H9 (cell line): ENCODE measurements at regions not wholly inside any gene's neighbourhood (a gene's known extent, or its start where the extent isn't known, plus 50 kb on each side); places are given as distances from the start of the nearest gene placed in this dataset.

Experiments
- DNase-seq: peaks from one replicate; pipeline ENCODE4 v3.0.0-alpha.2; 2017
- H2AFZ ChIP-seq: one replicate; pipeline ENCODE4 v1.6.1; 2013; ENCODE audit warnings: mild to moderate bottlenecking, low read length, control low read depth, moderate library complexity
- H2AK5ac ChIP-seq: 2 replicates; pipeline ENCODE4 v1.6.1; 2013; ENCODE audit warnings: low read length, control low read depth, mixed read lengths; ENCODE audit not compliant: insufficient read length
- H2BK120ac ChIP-seq: one replicate; pipeline ENCODE4 v1.6.1; 2013; ENCODE audit warnings: low read depth, mild to moderate bottlenecking, low read length, control low read depth, inconsistent platforms; ENCODE audit not compliant: poor library complexity, severe bottlenecking
- H2BK12ac ChIP-seq: 2 replicates; pipeline ENCODE4 v1.6.1; 2013; ENCODE audit warnings: low read length, control low read depth, mixed read lengths, low read depth; ENCODE audit not compliant: insufficient read length
- H2BK15ac ChIP-seq: 2 replicates; pipeline ENCODE4 v1.6.1; 2013; ENCODE audit warnings: low read depth, low read length, control low read depth
- H2BK20ac ChIP-seq: one replicate; pipeline ENCODE4 v1.6.1; 2013; ENCODE audit warnings: low read depth, mild to moderate bottlenecking, low read length, control low read depth, inconsistent platforms; ENCODE audit not compliant: poor library complexity, severe bottlenecking
- H2BK5ac ChIP-seq: 2 replicates; pipeline ENCODE4 v1.6.1; 2013; ENCODE audit warnings: low read length, control low read depth, mixed read lengths; ENCODE audit not compliant: insufficient read length
- H3K14ac ChIP-seq: 2 replicates; pipeline ENCODE4 v1.6.1; 2013; ENCODE audit warnings: low read length, control low read depth; ENCODE audit not compliant: insufficient read depth
- H3K18ac ChIP-seq: 2 replicates; pipeline ENCODE4 v1.6.1; 2013; ENCODE audit warnings: low read depth, mild to moderate bottlenecking, mixed read lengths, low read length, control low read depth; ENCODE audit not compliant: insufficient read length
- H3K23ac ChIP-seq: 2 replicates; pipeline ENCODE4 v1.6.1; 2013; ENCODE audit warnings: low read length, control low read depth, mixed read lengths, low read depth; ENCODE audit not compliant: insufficient read length
- H3K23me2 ChIP-seq: 2 replicates; pipeline ENCODE4 v1.6.1; 2013; ENCODE audit warnings: low read depth, mild to moderate bottlenecking, mixed read lengths, low read length, control low read depth; ENCODE audit not compliant: insufficient read length, poor library complexity, severe bottlenecking
- H3K27ac ChIP-seq: 2 replicates; pipeline ENCODE4 v1.5.1; 2013; ENCODE audit warnings: low read length, control low read depth, mixed read lengths, low read depth; ENCODE audit not compliant: insufficient read length
- H3K27me3 ChIP-seq: 2 replicates; pipeline ENCODE4 v1.6.1; 2013; ENCODE audit warnings: low read length, control low read depth, inconsistent platforms; ENCODE audit not compliant: insufficient read depth
- H3K4ac ChIP-seq: 2 replicates; pipeline ENCODE4 v1.6.1; 2013; ENCODE audit warnings: low read depth, mild to moderate bottlenecking, control low read depth, inconsistent platforms, low read length, moderate library complexity
- H3K4me1 ChIP-seq: 2 replicates; pipeline ENCODE4 v1.6.1; 2013; ENCODE audit warnings: low read length, control low read depth, inconsistent platforms; ENCODE audit not compliant: insufficient read depth
- H3K4me2 ChIP-seq: 2 replicates; pipeline ENCODE4 v1.6.1; 2013; ENCODE audit warnings: low read length, control low read depth, mixed read lengths; ENCODE audit not compliant: insufficient read length, insufficient read depth
- H3K56ac ChIP-seq: 2 replicates; pipeline ENCODE4 v1.6.1; 2013; ENCODE audit warnings: low read depth, mild to moderate bottlenecking, mixed read lengths, low read length, control low read depth; ENCODE audit not compliant: insufficient read length
- H3K79me1 ChIP-seq: 2 replicates; pipeline ENCODE4 v1.6.1; 2013; ENCODE audit warnings: low read depth, mild to moderate bottlenecking, moderate library complexity, low read length, control low read depth, inconsistent platforms; ENCODE audit not compliant: insufficient read depth, poor library complexity, severe bottlenecking
- H3K79me2 ChIP-seq: 2 replicates; pipeline ENCODE4 v1.6.1; 2013; ENCODE audit warnings: low read length, control low read depth, inconsistent platforms; ENCODE audit not compliant: insufficient read depth
- H3K9ac ChIP-seq: 2 replicates; pipeline ENCODE4 v1.6.1; 2013; ENCODE audit warnings: low read length, control low read depth, mixed read lengths; ENCODE audit not compliant: insufficient read length; ENCODE audit errors: extremely low read depth
- H3K9me3 ChIP-seq: one replicate; pipeline ENCODE4 v1.6.1; 2013; ENCODE audit warnings: low read depth, low read length, inconsistent platforms; ENCODE audit not compliant: control insufficient read depth
- H3T11ph ChIP-seq: one replicate; pipeline ENCODE4 v1.6.1; 2013; ENCODE audit warnings: mild to moderate bottlenecking, low read length, control low read depth, inconsistent platforms
- H4K20me1 ChIP-seq: one replicate; pipeline ENCODE4 v1.6.1; 2013; ENCODE audit not compliant: control insufficient read depth, insufficient read length, insufficient read depth
- H4K5ac ChIP-seq: 2 replicates; pipeline ENCODE4 v1.6.1; 2013; ENCODE audit warnings: low read depth, mild to moderate bottlenecking, mixed read lengths, low read length, control low read depth; ENCODE audit not compliant: insufficient read length
- H4K8ac ChIP-seq: replicated peaks from 2 replicates; pipeline ENCODE4 v1.6.1; 2013; ENCODE audit warnings: low read length, control low read depth, mixed read lengths, low read depth; ENCODE audit not compliant: insufficient read length
- H4K91ac ChIP-seq: 2 replicates; pipeline ENCODE4 v1.6.1; 2013; ENCODE audit warnings: low read depth, mild to moderate bottlenecking, moderate library complexity, mixed read lengths, low read length, control low read depth; ENCODE audit not compliant: insufficient read length
- H3K27ac Mint-ChIP-seq, 3 experiments: 2 replicates in 2 of 3; 3 replicates in 1 of 3; pipeline ENCODE4 v1.8.0; 2020 to 2021; ENCODE audit warnings: mixed read lengths in 3 of 3, mild to moderate bottlenecking in 1 of 3, moderate library complexity in 1 of 3
- H3K27me3 Mint-ChIP-seq: 2 replicates; pipeline ENCODE4 v1.8.0; 2021; ENCODE audit warnings: low read depth, mild to moderate bottlenecking, moderate library complexity, mixed read lengths
- H3K36me3 Mint-ChIP-seq, 3 experiments: 2 replicates in 2 of 3; 3 replicates in 1 of 3; pipeline ENCODE4 v1.8.0; 2020 to 2021; ENCODE audit warnings: low read depth in 3 of 3, mixed read lengths in 3 of 3; ENCODE audit not compliant: insufficient read depth in 1 of 3
- H3K4me1 Mint-ChIP-seq, 2 experiments: 2 replicates each; pipeline ENCODE4 v1.8.0; 2020; ENCODE audit warnings: mixed read lengths in 2 of 2
- H3K4me3 Mint-ChIP-seq, 2 experiments: 2 replicates in 1 of 2; 3 replicates in 1 of 2; pipeline ENCODE4 v1.8.0; 2020 to 2021; ENCODE audit warnings: mild to moderate bottlenecking in 2 of 2, mixed read lengths in 2 of 2, moderate library complexity in 1 of 2
- H3K9me3 Mint-ChIP-seq, 2 experiments: 2 replicates in 1 of 2; 3 replicates in 1 of 2; pipeline ENCODE4 v1.8.0; 2020; ENCODE audit warnings: mild to moderate bottlenecking in 2 of 2, mixed read lengths in 2 of 2, moderate library complexity in 1 of 2
- CTCF ChIP-seq: fragments of 200-600 bp; sonication (generic); conservative IDR thresholded peaks from 3 replicates; pipeline ENCODE4 v1.8.0; 2021; ENCODE audit warnings: antibody characterized with exemption, mild to moderate bottlenecking
- WGBS: extraction: QIAGEN DNeasy Blood & Tissue Kit; methylation state at CpG from one replicate; pipeline ENCODE4 v1.1.7; 2013; ENCODE audit warnings: missing lambda C conversion rate, low lambda C conversion rate, mixed read lengths; ENCODE audit not compliant: insufficient read length; ENCODE audit errors: extremely low coverage; 5-methylcytosine and 5-hydroxymethylcytosine counted together

- Histone ChIP-seq H3K23me2 (no peaks in the 10 kb centered on the region), H3K79me1 (no peaks in the 10 kb centered on the region), H3K27me3 (no peaks in the 10 kb centered on the region), H3K14ac (no peak overlapping the region), H3T11ph (no peak overlapping the region), H2BK120ac (no peak overlapping the region), H4K20me1 (no peaks in the 10 kb centered on the region), H2BK15ac (no peak overlapping the region), H3K9ac (no peak overlapping the region), H2BK20ac (no peak overlapping the region), H3K9me3 (no peaks in the 10 kb centered on the region), H3K4me2 (no peak overlapping the region), H4K91ac (no peak overlapping the region), H3K4me1 (no peaks in the 10 kb centered on the region), H2AFZ (no peak overlapping the region), H3K56ac (no peak overlapping the region), H2AK5ac (no peak overlapping the region), H3K23ac (no peak overlapping the region), H3K79me2 (no peaks in the 10 kb centered on the region), H3K18ac (no peak overlapping the region), H3K27ac (no peak overlapping the region), H4K5ac (no peak overlapping the region), H4K8ac (no peak overlapping the region), H2BK5ac (no peak overlapping the region), H3K4ac (no peak overlapping the region), H2BK12ac (no peak overlapping the region)
- peaks cover 3% of the 10 kb centered on the region for H3K27me3 Mint-ChIP-seq
- no peaks in the 10 kb centered on the region for H3K36me3 Mint-ChIP-seq
- WGBS = no CpG with 5 or more reads among the region's 2 CpGs
- H3K27ac Mint-ChIP-seq = no peak overlapping the region
- H3K4me3 Mint-ChIP-seq = no peak overlapping the region
- H3K4me1 Mint-ChIP-seq = no peaks in the 10 kb centered on the region
- H3K9me3 Mint-ChIP-seq = no peaks in the 10 kb centered on the region
- no peak for TF ChIP-seq CTCF
- no peak for DNase-seq
These were observed 141.9 kb upstream of the RBBP8 start for GRCh38 chr18:22791310-22791610.
